GM12878 (cell line): ENCODE measurements at regions not wholly inside any gene's neighbourhood (a gene's known extent, or its start where the extent isn't known, plus 50 kb on each side); places are given as distances from the start of the nearest gene placed in this dataset.

ENCODE experiments used
- ATAC-seq: fragments of 200-7000 bp; cut with Tn5 transposase; 3 replicates; pipeline ENCODE4 v1.9.1; 2020; ENCODE audit warnings: mild to moderate bottlenecking, moderate library complexity
- BruUV-seq: library from RNA; stranded (reverse); fragments of 400-500 nt; replicated peaks from 2 replicates; lab custom pipeline; 2021; lab: Mats Ljungman, UMichigan
- CTCF ChIA-PET: fragments of 300-600 bp; sonication (Branson Sonifier 250); formaldehyde crosslinking; extraction: SDS; loops from one replicate; lab custom pipeline; 2021; ENCODE audit warnings: inconsistent platforms; lab: Yijun Ruan, JAX
- POLR2A ChIA-PET: fragments of 350-600 bp; formaldehyde crosslinking; extraction: SDS; loops from one replicate; lab custom pipeline; 2021; ENCODE audit warnings: inconsistent platforms; lab: Charles Lee
- RAD21 ChIA-PET: fragments of 300-600 bp; sonication (Branson Sonifier 250); formaldehyde crosslinking; loops from one replicate; lab custom pipeline; 2023; ENCODE audit warnings: antibody characterized with exemption; ENCODE audit not compliant: unreplicated experiment; lab: Charles Lee
- SMC1A ChIA-PET: fragments of 300-600 bp; sonication (Branson Sonifier 250); formaldehyde crosslinking; loops from one replicate; lab custom pipeline; 2023; ENCODE audit not compliant: unreplicated experiment, uncharacterized antibody; lab: Charles Lee
- DNase-seq: peaks from one replicate; pipeline ENCODE4 v3.0.0-alpha.2; 2011; ENCODE audit warnings: low read depth, low spot score
- FAIRE-seq: peaks from 3 replicates; lab custom pipeline; 2011; peaks lifted over from hg19 to GRCh38; lab: Jason Lieb, UNC
- H2AFZ ChIP-seq: 2 replicates; pipeline ENCODE4 v1.6.0; 2011; ENCODE audit warnings: low read depth, low read length, control low read depth; ENCODE audit not compliant: control insufficient read depth
- H3K27ac ChIP-seq: 2 replicates; pipeline ENCODE4 v1.5.1; 2011; ENCODE audit warnings: control low read depth; ENCODE audit not compliant: control insufficient read depth, insufficient read depth
- H3K27me3 ChIP-seq, 2 experiments: replicated peaks in 1 of 2; 2 replicates each; pipeline versions ENCODE4 v1.6.0 to v1.6.1; 2011; ENCODE audit warnings: low read length in 1 of 2; ENCODE audit not compliant: control insufficient read depth in 2 of 2, insufficient read depth in 2 of 2
- H3K36me3 ChIP-seq, 2 experiments: 2 replicates each; pipeline ENCODE4 v1.5.1; 2011; ENCODE audit warnings: low read length in 1 of 2; ENCODE audit not compliant: control insufficient read depth in 2 of 2, insufficient read depth in 2 of 2
- H3K4me1 ChIP-seq: 2 replicates; pipeline ENCODE4 v1.6.1; 2011; ENCODE audit warnings: mild to moderate bottlenecking, low read length, moderate library complexity, mixed read lengths; ENCODE audit not compliant: control insufficient read depth, insufficient read depth
- H3K4me2 ChIP-seq: 2 replicates; pipeline ENCODE4 v1.6.0; 2011; ENCODE audit warnings: control low read depth; ENCODE audit not compliant: control insufficient read depth, insufficient read depth
- H3K4me3 ChIP-seq: fragments of 200-600 bp; sonication (generic); 2 replicates; pipeline ENCODE4 v1.5.1; 2016
- H3K79me2 ChIP-seq: 2 replicates; pipeline ENCODE4 v1.6.0; 2011; ENCODE audit warnings: low read length; ENCODE audit not compliant: control insufficient read depth, insufficient read depth
- H3K9ac ChIP-seq: 2 replicates; pipeline ENCODE4 v1.8.0; 2011; ENCODE audit warnings: low read length, control low read depth, mixed read lengths; ENCODE audit not compliant: control insufficient read depth, insufficient read depth
- H3K9me3 ChIP-seq: replicated peaks from 3 replicates; pipeline ENCODE4 v1.5.1; 2011; ENCODE audit warnings: mild to moderate bottlenecking, low read length; ENCODE audit not compliant: control insufficient read depth, insufficient read depth
- H4K20me1 ChIP-seq: 2 replicates; pipeline ENCODE4 v1.6.0; 2011; ENCODE audit not compliant: control insufficient read depth, insufficient read depth
- BCL11A ChIP-seq: IDR thresholded peaks from 2 replicates; pipeline ENCODE4 v1.6.1; 2011; ENCODE audit warnings: low read depth, low read length
- BHLHE40 ChIP-seq, 2 experiments: fragments of 450-650 bp in 1 of 2; IDR thresholded peaks; 2 replicates each; pipeline ENCODE4 v1.6.1; 2011 to 2017; ENCODE audit warnings: low read depth in 2 of 2, borderline replicate concordance in 1 of 2, improper control_type of control experiment in 1 of 2, low read length in 1 of 2, mild to moderate bottlenecking in 1 of 2
- E2F8 ChIP-seq: fragments of 450-650 bp; IDR thresholded peaks from 2 replicates; pipeline ENCODE4 v1.6.1; 2018; ENCODE audit warnings: mild to moderate bottlenecking, low read depth, moderate library complexity; ENCODE audit not compliant: partially characterized antibody
- ESRRA ChIP-seq: IDR thresholded peaks from 2 replicates; pipeline ENCODE4 v1.6.1; 2012; ENCODE audit warnings: mild to moderate bottlenecking, low read length, improper control_type of control experiment
- HDAC6 ChIP-seq: fragments of 200-600 bp; sonication (generic); IDR thresholded peaks from one replicate; pipeline ENCODE4 v1.8.0; 2017; ENCODE audit warnings: antibody characterized with exemption; ENCODE audit not compliant: unreplicated experiment
- PAX8 ChIP-seq: fragments of 450-650 bp; IDR thresholded peaks from 2 replicates; pipeline ENCODE4 v1.6.1; 2017; ENCODE audit warnings: mild to moderate bottlenecking, moderate library complexity
- RAD21 ChIP-seq: IDR thresholded peaks from 2 replicates; pipeline ENCODE4 v1.6.1; 2011; ENCODE audit warnings: mild to moderate bottlenecking, low read depth, low read length, moderate library complexity; ENCODE audit not compliant: insufficient read depth
- SIX5 ChIP-seq: IDR thresholded peaks from 2 replicates; pipeline ENCODE4 v1.6.1; 2011; ENCODE audit warnings: mild to moderate bottlenecking, low read depth, low read length, moderate library complexity; ENCODE audit not compliant: severe bottlenecking
- SRF ChIP-seq, 2 experiments: IDR thresholded peaks; 2 replicates each; pipeline ENCODE4 v1.6.1; 2011; ENCODE audit warnings: low read depth in 2 of 2, low read length in 2 of 2, mild to moderate bottlenecking in 1 of 2, moderate library complexity in 1 of 2
- TCF7 ChIP-seq: IDR thresholded peaks from 2 replicates; pipeline ENCODE4 v1.6.1; 2014; ENCODE audit warnings: antibody characterized with exemption, borderline replicate concordance
- ZNF24 ChIP-seq: fragments of 450-650 bp; IDR thresholded peaks from 2 replicates; pipeline ENCODE4 v1.6.1; 2017; ENCODE audit warnings: antibody characterized with exemption, mild to moderate bottlenecking
- WGBS: methylation state at CpG from one replicate; pipeline ENCODE4 v1.1.6; 2016; ENCODE audit warnings: low lambda C conversion rate; ENCODE audit not compliant: insufficient replicate concordance, insufficient coverage; ENCODE audit errors: missing lambda C conversion rate; 5-methylcytosine and 5-hydroxymethylcytosine counted together
- in situ Hi-C: fragments of 300-500 bp; cut with MboI; formaldehyde crosslinking; loops from 9 replicates; pipeline ENCODE4 v1.14.3; 2018; ENCODE audit warnings: mixed read lengths
- intact Hi-C: fragments of 100-400 bp; cut with micrococcal nuclease; formaldehyde crosslinking; loops from one replicate; pipeline ENCODE4 v1.14.2; 2022; ENCODE audit not compliant: unreplicated experiment
- TF ChIP-seq, protein P1 (sequence below): fragments of 450-650 bp; formaldehyde crosslinking; IDR thresholded peaks from 2 replicates; pipeline ENCODE4 v1.4.0; 2020; ENCODE audit warnings: mild to moderate bottlenecking, moderate library complexity
- TF ChIP-seq, protein P2 (sequence below): fragments of 450-650 bp; IDR thresholded peaks from 2 replicates; pipeline ENCODE4 v1.6.1; 2014; ENCODE audit warnings: mild to moderate bottlenecking

DNA sequence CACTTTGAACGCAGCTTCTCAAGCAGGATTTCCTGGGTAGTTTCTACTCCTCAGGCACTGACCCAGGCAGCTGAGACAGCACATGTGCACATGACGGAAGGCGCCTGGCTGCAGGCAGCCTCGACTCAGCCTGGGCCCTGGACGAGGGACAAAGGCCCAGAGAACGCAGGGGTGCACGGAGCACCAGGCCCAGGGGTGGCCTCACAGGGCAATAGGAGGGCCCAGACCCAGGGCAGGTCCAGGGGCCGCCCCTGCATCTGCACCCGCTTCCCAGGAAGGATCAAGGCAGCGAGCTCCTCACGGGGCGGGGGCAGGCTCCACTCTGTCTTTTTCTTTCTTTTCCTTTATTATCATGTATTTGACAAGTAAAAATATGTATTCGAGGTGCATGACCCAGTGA lies 208.4 kb downstream of the BRD1 start (continued):
- no peak for TF ChIP-seq BCL11A
- TF ChIP-seq, protein P1, sequence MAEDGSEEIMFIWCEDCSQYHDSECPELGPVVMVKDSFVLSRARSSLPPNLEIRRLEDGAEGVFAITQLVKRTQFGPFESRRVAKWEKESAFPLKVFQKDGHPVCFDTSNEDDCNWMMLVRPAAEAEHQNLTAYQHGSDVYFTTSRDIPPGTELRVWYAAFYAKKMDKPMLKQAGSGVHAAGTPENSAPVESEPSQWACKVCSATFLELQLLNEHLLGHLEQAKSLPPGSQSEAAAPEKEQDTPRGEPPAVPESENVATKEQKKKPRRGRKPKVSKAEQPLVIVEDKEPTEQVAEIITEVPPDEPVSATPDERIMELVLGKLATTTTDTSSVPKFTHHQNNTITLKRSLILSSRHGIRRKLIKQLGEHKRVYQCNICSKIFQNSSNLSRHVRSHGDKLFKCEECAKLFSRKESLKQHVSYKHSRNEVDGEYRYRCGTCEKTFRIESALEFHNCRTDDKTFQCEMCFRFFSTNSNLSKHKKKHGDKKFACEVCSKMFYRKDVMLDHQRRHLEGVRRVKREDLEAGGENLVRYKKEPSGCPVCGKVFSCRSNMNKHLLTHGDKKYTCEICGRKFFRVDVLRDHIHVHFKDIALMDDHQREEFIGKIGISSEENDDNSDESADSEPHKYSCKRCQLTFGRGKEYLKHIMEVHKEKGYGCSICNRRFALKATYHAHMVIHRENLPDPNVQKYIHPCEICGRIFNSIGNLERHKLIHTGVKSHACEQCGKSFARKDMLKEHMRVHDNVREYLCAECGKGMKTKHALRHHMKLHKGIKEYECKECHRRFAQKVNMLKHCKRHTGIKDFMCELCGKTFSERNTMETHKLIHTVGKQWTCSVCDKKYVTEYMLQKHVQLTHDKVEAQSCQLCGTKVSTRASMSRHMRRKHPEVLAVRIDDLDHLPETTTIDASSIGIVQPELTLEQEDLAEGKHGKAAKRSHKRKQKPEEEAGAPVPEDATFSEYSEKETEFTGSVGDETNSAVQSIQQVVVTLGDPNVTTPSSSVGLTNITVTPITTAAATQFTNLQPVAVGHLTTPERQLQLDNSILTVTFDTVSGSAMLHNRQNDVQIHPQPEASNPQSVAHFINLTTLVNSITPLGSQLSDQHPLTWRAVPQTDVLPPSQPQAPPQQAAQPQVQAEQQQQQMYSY (CRISPR knock-in tag): no peak
- TF ChIP-seq ESRRA: no peak
- TF ChIP-seq SIX5: no peak
- TF ChIP-seq ZNF24: no peak
- TF ChIP-seq BHLHE40 (IDR thresholded peaks at IDR 0.05; ENCODE audit: borderline replicate concordance in 1 of 2, low read depth in 2 of 2, low read length in 1 of 2): no peak

DNA sequence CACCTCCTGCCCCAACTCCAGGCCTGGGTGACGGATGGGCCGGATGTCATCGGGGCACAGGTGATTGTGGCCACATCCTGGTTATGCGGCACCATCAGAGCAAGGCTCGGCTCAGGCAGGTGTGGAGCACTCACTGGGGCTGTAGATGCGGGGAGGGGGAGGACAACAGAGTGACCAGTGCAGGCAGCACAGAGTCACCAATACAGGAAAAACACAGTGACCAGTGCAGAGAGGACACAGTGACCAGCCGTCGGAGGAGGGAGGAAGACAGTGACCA lies 209.1 kb downstream of the BRD1 start:
- DNase-seq (no peak), FAIRE-seq (no peak), ATAC-seq (no peak)
- Histone ChIP-seq H3K27ac (no peak overlapping the region), H3K79me2 (no peaks in the 10 kb centered on the region), H3K9ac (no peak overlapping the region), H3K36me3 (no peaks in the 10 kb centered on the region; a peak in 2 of 4 replicates), H2AFZ (no peak overlapping the region), H3K4me1 (no peaks in the 10 kb centered on the region), H3K9me3 (no peaks in the 10 kb centered on the region; the same call in 2 of the 3 replicates), H3K4me2 (no peak overlapping the region), H4K20me1 (no peaks in the 10 kb centered on the region), H3K4me3 (no peak overlapping the region), H3K27me3 (no peaks in the 10 kb centered on the region)
- POLR2A ChIA-PET: no interaction called here
- intact Hi-C loops: no loop called here
- WGBS: 83% methylated on average over 8 of the region's 8 CpGs
- no TSS peak for BruUV-seq
- RAD21 ChIA-PET: no interaction called here
- CTCF ChIA-PET: no interaction called here
- in situ Hi-C loops: no loop called here
- SMC1A ChIA-PET: no interaction called here
- TF ChIP-seq RAD21 (no peak), PAX8 (no peak), E2F8 (no peak), HDAC6 (no peak), TCF7 (no peak), SRF (IDR thresholded peaks at IDR 0.05; ENCODE audit: low read depth in 2 of 2, low read length in 2 of 2) (no peak)
- TF ChIP-seq, protein P1 (CRISPR knock-in tag): no peak
- TF ChIP-seq, protein P2, sequence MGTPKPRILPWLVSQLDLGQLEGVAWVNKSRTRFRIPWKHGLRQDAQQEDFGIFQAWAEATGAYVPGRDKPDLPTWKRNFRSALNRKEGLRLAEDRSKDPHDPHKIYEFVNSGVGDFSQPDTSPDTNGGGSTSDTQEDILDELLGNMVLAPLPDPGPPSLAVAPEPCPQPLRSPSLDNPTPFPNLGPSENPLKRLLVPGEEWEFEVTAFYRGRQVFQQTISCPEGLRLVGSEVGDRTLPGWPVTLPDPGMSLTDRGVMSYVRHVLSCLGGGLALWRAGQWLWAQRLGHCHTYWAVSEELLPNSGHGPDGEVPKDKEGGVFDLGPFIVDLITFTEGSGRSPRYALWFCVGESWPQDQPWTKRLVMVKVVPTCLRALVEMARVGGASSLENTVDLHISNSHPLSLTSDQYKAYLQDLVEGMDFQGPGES: no peak
